Right ventricle myocardium superior (tissue), 1 donor: ENCODE measurements at regions not wholly inside any gene's neighbourhood (a gene's known extent, or its start where the extent isn't known, plus 50 kb on each side); places are given as distances from the start of the nearest gene placed in this dataset.

ENCODE experiments used
- ATAC-seq: fragments of 200-7000 bp; cut with Tn5 transposase; one replicate; pipeline ENCODE4 v1.9.1; 2020; ENCODE audit warnings: mild to moderate bottlenecking; ENCODE audit not compliant: poor library complexity
- DNase-seq: peaks from one replicate; pipeline ENCODE4 v3.0.0-alpha.2; 2020
- intact Hi-C: fragments of 100-400 bp; cut with DNase I; formaldehyde crosslinking; loops from one replicate; pipeline ENCODE4 v1.11.2; 2022
- donor health status: DM: no; HTN: yes; CAD: no; lungs with severe emphysema.

GRCh38 chr18:62663731-62664336 is 51.5 kb upstream of the PHLPP1 start:
- intact Hi-C loops = no loop called here
- DNase-seq (no peak), ATAC-seq (peak; percentile 71)

GRCh38 chr18:62664414-62664813 is 50.9 kb upstream of the PHLPP1 start:
- ATAC-seq = no peak
- DNase-seq = no peak
- intact Hi-C loops = no loop called here

- DNase-seq (no peak), ATAC-seq (no peak)
- intact Hi-C loops = no loop called here
These were observed 50.2 kb upstream of the PHLPP1 start for GRCh38 chr18:62665188-62665587.
